RPMI8226 (cell line): ENCODE measurements at regions not wholly inside any gene's neighbourhood (a gene's known extent, or its start where the extent isn't known, plus 50 kb on each side); places are given as distances from the start of the nearest gene placed in this dataset.
"Not testable (repeated sequence)": the region's sequence is repeated elsewhere in the genome, so short reads cannot be mapped to it uniquely, and the experiment has no call there.

Experiments used
- DNase-seq: peaks from one replicate; pipeline ENCODE4 v3.0.0-alpha.2; 2015

- DNase-seq, result no peak
Measured at GRCh38 chr13:44778761-44779484, 202.8 kb upstream of the TSC22D1 start.

GRCh38 chr13:44775290-44775689, 199.2 kb upstream of the TSC22D1 start:
- not testable (repeated sequence) for DNase-seq

GRCh38 chr13:44770951-44771350, 194.8 kb upstream of the TSC22D1 start:
- no peak for DNase-seq

DNA sequence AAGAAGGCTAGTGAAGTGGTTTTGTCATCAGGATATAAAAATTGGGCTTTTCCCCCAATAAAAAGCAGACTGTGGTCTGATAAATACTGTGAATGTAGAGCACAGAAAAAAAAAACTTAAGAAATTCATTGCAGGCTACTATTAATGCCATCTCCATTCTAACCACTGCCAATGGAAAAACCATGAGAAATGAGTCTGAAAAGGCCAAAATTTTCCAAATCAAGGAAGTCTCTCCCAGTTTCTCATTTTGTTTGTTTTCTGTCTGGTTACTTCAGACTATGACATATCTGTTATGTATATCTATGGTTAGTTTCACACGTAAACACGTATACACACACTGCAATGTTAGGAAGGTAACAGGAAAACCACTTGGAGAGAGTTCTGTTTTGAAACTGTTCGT, 193.6 kb upstream of the TSC22D1 start:
- DNase-seq, result no peak

- DNase-seq, result no peak
Measured at GRCh38 chr13:44768775-44769581, 192.8 kb upstream of the TSC22D1 start.

GRCh38 chr13:44768239-44768638, 192.1 kb upstream of the TSC22D1 start:
- DNase-seq, result no peak

DNA sequence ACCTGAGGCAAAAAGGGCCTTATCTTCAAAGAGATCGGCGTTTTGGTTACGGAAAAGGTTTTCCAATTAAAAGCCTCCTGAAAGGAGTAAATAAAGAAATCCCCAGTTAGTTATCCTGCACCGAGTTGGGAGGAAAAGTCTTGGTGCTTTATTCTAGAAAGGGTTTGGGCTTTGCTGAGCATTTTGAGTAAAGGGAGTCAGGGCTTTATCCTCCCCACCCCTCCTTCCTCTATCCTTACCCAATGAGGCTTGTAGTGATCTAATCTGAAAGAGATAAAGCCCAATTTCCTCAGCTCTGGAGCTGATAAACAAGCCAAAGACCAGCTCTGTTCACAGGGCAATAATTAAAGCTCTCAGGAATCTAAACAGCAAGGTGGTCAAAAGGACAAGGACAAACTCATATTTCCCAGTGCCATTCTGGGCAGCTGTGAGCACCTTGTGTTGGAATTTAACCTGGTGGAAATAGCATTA, 188.9 kb upstream of the TSC22D1 start:
- no peak for DNase-seq

DNA sequence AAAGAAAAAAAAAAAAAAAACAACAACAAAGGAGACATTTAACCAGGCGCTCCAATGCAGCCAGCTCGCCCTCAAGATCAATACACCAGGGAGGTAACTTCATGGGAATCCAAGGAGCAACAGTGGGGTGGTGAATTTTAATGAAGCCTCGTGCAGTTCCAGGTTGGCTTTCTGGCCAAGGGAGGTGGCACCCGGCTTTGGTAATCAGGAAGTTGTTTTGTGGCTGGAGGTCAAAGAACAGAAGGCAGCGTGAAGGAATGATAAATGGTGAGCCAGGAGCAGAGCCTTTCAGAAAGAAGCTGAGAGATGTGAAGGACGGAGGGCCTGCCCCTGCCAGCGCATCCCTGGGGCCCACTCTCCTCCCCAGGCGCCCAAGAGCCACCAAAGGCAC, 188.2 kb upstream of the TSC22D1 start:
- DNase-seq, result no peak

- DNase-seq, result no peak
Measured at GRCh38 chr13:44763615-44764301, 187.6 kb upstream of the TSC22D1 start.

DNA sequence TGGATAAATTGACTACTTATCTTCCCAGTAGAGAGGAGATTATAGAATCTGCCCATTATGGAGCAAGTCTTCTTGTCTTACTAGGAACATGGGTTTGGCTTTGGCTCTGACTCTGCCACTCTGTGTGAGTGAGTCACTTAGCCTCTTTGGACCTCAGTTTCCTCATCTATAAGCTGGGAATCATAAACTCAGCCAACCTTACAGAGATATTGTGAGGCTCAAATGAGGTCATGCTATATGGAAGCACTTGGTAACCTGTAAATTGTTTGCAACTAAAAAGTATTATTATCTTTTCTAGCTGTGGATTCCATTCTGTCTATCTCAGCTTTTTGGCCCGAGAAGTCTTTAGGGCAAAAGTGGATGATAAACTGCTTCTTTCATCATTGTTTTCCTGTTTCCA, 186.8 kb upstream of the TSC22D1 start:
- no peak for DNase-seq

DNA sequence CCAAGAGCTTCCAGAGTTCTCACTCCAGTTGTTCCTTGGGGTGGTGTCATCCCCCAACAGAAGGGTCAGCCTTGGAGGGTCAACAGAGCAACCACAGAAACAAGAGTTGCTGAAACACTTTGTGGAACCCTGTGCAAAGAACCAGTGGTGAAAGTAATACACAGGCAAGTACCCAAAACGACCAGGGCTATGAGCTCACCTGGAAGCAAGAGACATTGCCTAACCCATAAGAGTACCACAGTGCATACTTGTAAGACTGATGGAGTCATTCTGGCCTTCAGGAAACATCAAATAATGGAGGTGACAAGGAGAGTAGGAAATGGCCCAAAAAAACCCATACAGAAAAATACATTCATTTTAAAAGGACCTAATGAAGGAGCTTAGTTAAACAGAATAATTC, 184.3 kb upstream of the TSC22D1 start:
- DNase-seq, result no peak

- DNase-seq, result peak; percentile 40
Measured at GRCh38 chr13:44759384-44760360, 183.5 kb upstream of the TSC22D1 start.

DNA sequence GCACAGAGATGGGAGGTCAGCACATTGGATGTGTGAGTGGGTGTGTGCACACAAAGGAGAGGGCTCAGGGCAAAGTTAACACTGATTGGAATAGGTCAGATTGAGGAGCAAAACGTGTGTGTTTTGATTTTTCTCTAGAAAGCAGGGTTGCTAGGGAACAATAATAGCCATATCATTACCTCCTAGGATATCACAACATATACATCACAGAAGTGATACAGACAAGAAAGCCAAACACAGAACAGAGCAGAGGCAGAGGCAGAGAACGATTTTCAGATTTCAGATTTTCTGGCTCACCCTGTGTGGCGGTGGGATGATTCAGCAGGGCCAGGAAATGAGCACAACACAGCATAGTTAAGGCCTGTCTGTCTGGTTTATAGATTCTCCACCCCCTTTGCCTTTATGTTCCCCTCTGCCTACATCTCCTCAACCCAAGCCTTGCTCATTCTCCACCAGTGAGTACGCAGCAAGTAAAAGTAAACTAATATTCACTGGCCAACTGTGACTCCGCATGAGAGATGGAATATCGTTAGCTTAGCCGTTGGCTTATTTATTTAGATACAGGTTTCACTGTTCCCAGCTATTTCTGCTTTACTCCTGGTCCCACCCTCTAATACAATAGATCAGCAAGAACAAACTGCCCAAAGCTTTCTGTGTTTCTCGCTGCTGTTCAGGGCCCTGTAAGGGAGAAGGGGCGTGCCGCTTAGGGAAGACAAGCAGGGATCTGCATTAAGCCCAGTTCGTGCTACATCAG, 182.7 kb upstream of the TSC22D1 start:
- no peak for DNase-seq

GRCh38 chr13:44757671-44758070, 181.5 kb upstream of the TSC22D1 start:
- DNase-seq, result no peak

DNA sequence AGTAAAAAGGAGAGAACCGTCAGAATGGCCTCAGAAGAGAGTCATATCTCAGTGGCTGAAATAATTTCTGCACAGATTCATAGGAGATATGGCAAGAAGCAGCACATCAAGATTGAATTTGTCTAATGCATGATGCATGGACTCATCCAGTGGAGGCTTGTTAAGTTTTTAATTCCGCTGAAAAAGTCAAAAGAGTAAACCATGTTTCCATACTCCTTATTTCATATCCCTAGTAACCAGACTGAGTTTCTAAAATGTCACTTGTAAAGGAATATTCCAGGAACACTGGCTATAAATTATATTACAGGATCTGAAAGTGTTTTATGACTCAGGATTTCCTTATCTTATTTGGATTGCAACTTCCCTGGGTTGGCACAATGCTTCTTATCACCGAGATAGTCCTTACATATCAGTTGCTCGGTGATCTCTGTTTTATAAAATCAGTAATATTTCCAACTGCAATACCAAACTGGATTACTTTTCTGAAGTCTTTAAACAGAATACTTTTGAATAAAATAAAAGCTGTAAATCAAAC, 180.2 kb upstream of the TSC22D1 start:
- no peak for DNase-seq

DNA sequence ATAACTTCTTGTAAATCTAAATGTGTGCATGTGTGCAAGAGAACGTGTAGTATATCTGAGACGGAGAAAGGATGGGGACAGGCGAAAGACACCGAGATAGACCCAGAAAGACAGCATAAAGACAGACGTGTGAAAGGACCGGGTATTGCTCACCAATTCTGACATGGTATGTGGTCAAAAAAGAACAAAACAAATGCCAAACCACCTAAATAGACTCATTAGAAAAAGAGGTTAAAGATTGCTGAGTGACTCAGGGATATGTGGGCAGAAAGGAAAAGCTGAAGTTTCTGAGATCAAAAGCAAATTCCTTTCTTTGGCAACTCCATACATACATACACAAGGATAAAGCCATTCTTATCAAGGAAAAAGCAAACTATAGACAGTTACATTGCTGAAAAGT, 179.7 kb upstream of the TSC22D1 start:
- DNase-seq, result no peak

- DNase-seq, result no peak
Measured at GRCh38 chr13:44752164-44752563, 176.0 kb upstream of the TSC22D1 start.

DNA sequence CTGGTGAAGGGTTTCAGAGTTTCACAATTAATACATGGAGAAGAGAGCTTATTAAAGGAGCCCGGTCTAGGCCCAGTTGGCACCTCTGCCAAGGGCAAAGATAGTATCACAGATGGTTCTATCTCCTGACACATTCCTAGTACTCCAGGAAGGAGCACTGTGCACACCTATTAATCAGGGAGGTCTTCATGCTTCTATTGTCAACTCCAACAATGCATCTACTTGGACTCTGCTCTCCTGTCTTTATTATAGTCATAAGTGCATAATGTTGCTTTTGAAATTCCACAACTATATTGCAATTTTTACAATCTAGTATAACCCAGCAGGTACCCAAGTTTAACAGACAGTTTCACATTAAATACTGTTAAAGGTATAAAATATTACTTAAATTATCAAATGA, 174.5 kb upstream of the TSC22D1 start:
- DNase-seq, result no peak

DNA sequence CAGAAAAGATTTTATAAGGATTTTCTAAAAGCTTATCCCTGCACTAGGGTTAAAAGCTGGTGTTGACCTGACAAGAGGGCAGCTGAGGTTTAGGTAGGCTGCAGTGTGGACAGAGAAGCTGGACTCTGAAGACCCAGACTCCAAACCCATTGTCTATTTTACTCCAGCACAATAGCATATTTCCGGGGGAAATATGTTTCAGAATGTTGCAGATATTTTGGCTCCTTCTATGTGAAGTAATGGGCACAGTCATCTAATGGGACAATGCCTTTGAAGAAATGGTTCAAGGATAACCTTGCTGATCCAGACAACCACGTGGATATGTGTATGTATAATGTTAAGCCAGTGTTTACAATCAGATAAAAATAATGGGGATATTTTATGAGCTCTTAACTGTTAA, 173.8 kb upstream of the TSC22D1 start:
- DNase-seq, result no peak

GRCh38 chr13:44748439-44748838, 172.3 kb upstream of the TSC22D1 start:
- peak; percentile 50 for DNase-seq

DNA sequence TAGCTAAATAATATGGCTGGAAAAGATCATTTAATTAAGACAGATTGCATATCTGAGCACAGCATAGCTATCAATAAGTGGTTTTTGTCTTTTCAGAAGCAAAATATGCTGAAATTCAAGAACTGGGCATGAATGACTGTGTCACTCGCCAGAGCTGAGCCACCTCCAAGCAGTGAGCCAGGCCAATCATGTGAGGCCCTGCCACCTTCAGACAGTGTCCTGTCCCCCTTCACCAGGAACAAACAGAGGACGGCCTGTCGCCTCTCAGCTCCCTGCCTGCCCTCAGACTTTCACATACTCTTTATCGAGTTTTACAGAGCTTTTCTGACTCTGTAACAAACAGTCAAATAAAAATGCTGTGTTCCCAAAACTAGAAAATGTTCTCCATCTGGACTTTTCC, 171.0 kb upstream of the TSC22D1 start:
- no peak for DNase-seq
